Neural cell (in vitro differentiated cells): ENCODE measurements at regions not wholly inside any gene's neighbourhood (a gene's known extent, or its start where the extent isn't known, plus 50 kb on each side); places are given as distances from the start of the nearest gene placed in this dataset.

Experiments
- H2AFZ ChIP-seq: fragments of 200-600, 300-800 bp; sonication (generic), shearing (Covaris generic); 2 replicates; pipeline ENCODE4 v1.6.0; 2014; ENCODE audit warnings: low read depth, mild to moderate bottlenecking, antibody characterized with exemption, low read length, moderate library complexity
- H3F3A ChIP-seq: fragments of 200-600 bp; shearing (Covaris generic); 2 replicates; pipeline ENCODE4 v1.6.1; 2016; ENCODE audit warnings: mild to moderate bottlenecking, moderate library complexity, mixed read lengths, antibody characterized with exemption, low read length; ENCODE audit not compliant: insufficient read depth, poor library complexity, severe bottlenecking
- H3K27ac ChIP-seq: fragments of 200-600, 300-800 bp; sonication (generic), shearing (Covaris generic); 2 replicates; pipeline ENCODE4 v1.5.1; 2014; ENCODE audit warnings: mild to moderate bottlenecking, low read length, moderate library complexity
- H3K27me3 ChIP-seq: fragments of 300-800, 200-600 bp; sonication (generic), shearing (Covaris generic); 2 replicates; pipeline ENCODE4 v1.6.0; 2014; ENCODE audit warnings: mild to moderate bottlenecking, low read depth, low read length, moderate library complexity; ENCODE audit not compliant: insufficient read depth
- H3K36me3 ChIP-seq: fragments of 300-800, 200-600 bp; sonication (generic), shearing (Covaris generic); 2 replicates; pipeline ENCODE4 v1.5.1; 2014; ENCODE audit warnings: mild to moderate bottlenecking, antibody characterized with exemption, low read length, moderate library complexity; ENCODE audit not compliant: insufficient read depth
- H3K4me2 ChIP-seq: fragments of 300-800, 200-600 bp; sonication (generic), shearing (Covaris generic); 2 replicates; pipeline ENCODE4 v1.6.0; 2014; ENCODE audit warnings: mild to moderate bottlenecking, low read length
- H3K4me3 ChIP-seq: fragments of 300-800, 200-600 bp; sonication (generic), shearing (Covaris generic); 2 replicates; pipeline ENCODE4 v1.5.1; 2014; ENCODE audit warnings: mild to moderate bottlenecking, low read length, moderate library complexity
- H3K79me2 ChIP-seq: fragments of 200-600 bp; shearing (Covaris generic); replicated peaks from 2 replicates; pipeline ENCODE4 v1.6.0; 2014; ENCODE audit warnings: mild to moderate bottlenecking, low read length, moderate library complexity; ENCODE audit not compliant: insufficient read depth
- H3K9ac ChIP-seq: fragments of 300-800, 200-600 bp; sonication (generic), shearing (Covaris generic); 2 replicates; pipeline ENCODE4 v1.6.1; 2016; ENCODE audit warnings: mild to moderate bottlenecking, low read length, mixed read lengths
- H3K9me2 ChIP-seq: fragments of 200-600 bp; shearing (Covaris generic); 2 replicates; pipeline ENCODE4 v1.6.1; 2016; ENCODE audit warnings: mild to moderate bottlenecking, low read length, mixed read lengths; ENCODE audit not compliant: insufficient read depth
- H3K9me3 ChIP-seq: fragments of 200-600, 300-800 bp; sonication (generic), shearing (Covaris generic); 2 replicates; pipeline ENCODE4 v1.6.1; 2016; ENCODE audit warnings: mild to moderate bottlenecking, mixed run types, low read length, moderate library complexity, mixed read lengths
- H4K20me1 ChIP-seq: fragments of 200-600 bp; shearing (Covaris generic); 2 replicates; pipeline ENCODE4 v1.6.1; 2016; ENCODE audit warnings: mild to moderate bottlenecking, mixed run types; ENCODE audit not compliant: insufficient read depth
- CTCF ChIP-seq: fragments of 450-650 bp; IDR thresholded peaks from 2 replicates; pipeline ENCODE4 v1.5.1; 2014; ENCODE audit warnings: antibody characterized with exemption, mild to moderate bottlenecking, moderate library complexity; ENCODE audit not compliant: poor library complexity, severe bottlenecking
- EP300 ChIP-seq: fragments of 450-650 bp; conservative IDR thresholded peaks from 2 replicates; pipeline ENCODE4 v1.6.1; 2014; ENCODE audit warnings: antibody characterized with exemption, mild to moderate bottlenecking, moderate library complexity; ENCODE audit not compliant: poor library complexity, severe bottlenecking
- EZH2 ChIP-seq: fragments of 200-600, 300-800 bp; shearing (Covaris generic), sonication (generic); IDR thresholded peaks from 2 replicates; pipeline ENCODE4 v1.6.1; 2014; ENCODE audit warnings: antibody characterized with exemption, low read length, borderline replicate concordance, mild to moderate bottlenecking; ENCODE audit not compliant: insufficient read depth, poor library complexity, severe bottlenecking
- MXI1 ChIP-seq: fragments of 450-650 bp; conservative IDR thresholded peaks from 2 replicates; pipeline ENCODE4 v1.6.1; 2014; ENCODE audit warnings: antibody characterized with exemption, mild to moderate bottlenecking; ENCODE audit not compliant: poor library complexity, severe bottlenecking
- POLR2AphosphoS5 ChIP-seq: IDR thresholded peaks from 2 replicates; pipeline ENCODE4 v1.6.1; 2012
- RAD21 ChIP-seq: fragments of 450-650 bp; conservative IDR thresholded peaks from 2 replicates; pipeline ENCODE4 v1.6.1; 2014; ENCODE audit warnings: antibody characterized with exemption, mild to moderate bottlenecking, moderate library complexity
- REST ChIP-seq: IDR thresholded peaks from 2 replicates; pipeline ENCODE4 v1.6.1; 2012; ENCODE audit warnings: borderline replicate concordance
- SMC3 ChIP-seq: fragments of 450-650 bp; conservative IDR thresholded peaks from 2 replicates; pipeline ENCODE4 v1.6.1; 2014; ENCODE audit warnings: antibody characterized with exemption, mild to moderate bottlenecking, moderate library complexity; ENCODE audit not compliant: poor library complexity
- TAF1 ChIP-seq: IDR thresholded peaks from 2 replicates; pipeline ENCODE4 v1.6.1; 2012; ENCODE audit warnings: low read depth

GRCh38 chr13:85528491-85529217, 270.6 kb downstream of the SLITRK6 start:
- Histone ChIP-seq H3F3A (no peaks in the 10 kb centered on the region), H3K27ac (no peak overlapping the region), H3K4me2 (no peak overlapping the region), H3K27me3 (no peaks in the 10 kb centered on the region), H3K9me3 (no peaks in the 10 kb centered on the region), H3K36me3 (no peaks in the 10 kb centered on the region), H4K20me1 (no peaks in the 10 kb centered on the region), H2AFZ (no peak overlapping the region), H3K9me2 (no peaks in the 10 kb centered on the region), H3K79me2 (no peaks in the 10 kb centered on the region), H3K4me3 (no peak overlapping the region), H3K9ac (no peak overlapping the region)
- TF ChIP-seq EP300 (peak; percentile 26), MXI1 (no peak)

- Histone ChIP-seq H3K79me2 (no peaks in the 10 kb centered on the region), H2AFZ (no peak overlapping the region), H3K9ac (no peak overlapping the region), H4K20me1 (no peaks in the 10 kb centered on the region), H3F3A (no peaks in the 10 kb centered on the region), H3K36me3 (no peaks in the 10 kb centered on the region), H3K9me2 (no peaks in the 10 kb centered on the region), H3K4me2 (no peak overlapping the region), H3K4me3 (no peak overlapping the region), H3K27me3 (no peaks in the 10 kb centered on the region), H3K27ac (no peak overlapping the region), H3K9me3 (no peaks in the 10 kb centered on the region)
- no peak for TF ChIP-seq EP300
- TF ChIP-seq SMC3: no peak
- no peak for TF ChIP-seq REST
- TF ChIP-seq EZH2: no peak
- TF ChIP-seq POLR2AphosphoS5: no peak
These were observed 271.9 kb downstream of the SLITRK6 start for GRCh38 chr13:85527316-85527715.

- no peaks in the 10 kb centered on the region for H3K9me3 ChIP-seq
- H3K27me3 ChIP-seq: no peaks in the 10 kb centered on the region
- no peak overlapping the region for H3K4me2 ChIP-seq
- H3F3A ChIP-seq: no peaks in the 10 kb centered on the region
- no peak overlapping the region for H3K9ac ChIP-seq
- H4K20me1 ChIP-seq: no peaks in the 10 kb centered on the region
- TF ChIP-seq REST (no peak), EZH2 (no peak), CTCF (no peak), RAD21 (no peak), SMC3 (no peak), POLR2AphosphoS5 (no peak), TAF1 (no peak), MXI1 (no peak), EP300 (no peak)
- H3K4me3 ChIP-seq: no peak overlapping the region
- H3K27ac ChIP-seq: no peak overlapping the region
- H3K79me2 ChIP-seq: no peaks in the 10 kb centered on the region
- H2AFZ ChIP-seq: no peak overlapping the region
- no peaks in the 10 kb centered on the region for H3K36me3 ChIP-seq
- no peaks in the 10 kb centered on the region for H3K9me2 ChIP-seq
These were observed 273.8 kb downstream of the SLITRK6 start for GRCh38 chr13:85525411-85525810.
